ENCODE measurements at regions not wholly inside any gene's neighbourhood (a gene's known extent, or its start where the extent isn't known, plus 50 kb on each side); places are given as distances from the start of the nearest gene placed in this dataset.

- TF ChIP-seq CTCF (IDR thresholded peaks at IDR 0.05; ENCODE audit: poor library complexity) (no peak), EZH2phosphoT487 (IDR thresholded peaks at IDR 0.05; ENCODE audit: low read depth, severe bottlenecking, unreplicated experiment) (no peak), EZH2 (IDR thresholded peaks at IDR 0.05; ENCODE audit: borderline replicate concordance) (no peak)
These were observed 494.8 kb downstream of the SHQ1 start for GRCh38 chr3:72353236-72354128.

Data from hepatocyte (in vitro differentiated cells).